Stimulated activated CD8-positive, alpha-beta memory T cell treated with anti-CD3 and anti-CD28 coated beads, Interleukin-12 subunit alpha, Interleukin-12 subunit beta, amount 100 ng/mL, for 24 hours (primary cell): ENCODE measurements at regions not wholly inside any gene's neighbourhood (a gene's known extent, or its start where the extent isn't known, plus 50 kb on each side); places are given as distances from the start of the nearest gene placed in this dataset.
A peak's percentile ranks its signal among the peaks of the same experiment; 100 is the strongest.

ENCODE experiments used
- DNase-seq: peaks from one replicate; pipeline ENCODE4 v3.0.0-alpha.2; 2020; ENCODE audit errors: extremely low read depth

DNA sequence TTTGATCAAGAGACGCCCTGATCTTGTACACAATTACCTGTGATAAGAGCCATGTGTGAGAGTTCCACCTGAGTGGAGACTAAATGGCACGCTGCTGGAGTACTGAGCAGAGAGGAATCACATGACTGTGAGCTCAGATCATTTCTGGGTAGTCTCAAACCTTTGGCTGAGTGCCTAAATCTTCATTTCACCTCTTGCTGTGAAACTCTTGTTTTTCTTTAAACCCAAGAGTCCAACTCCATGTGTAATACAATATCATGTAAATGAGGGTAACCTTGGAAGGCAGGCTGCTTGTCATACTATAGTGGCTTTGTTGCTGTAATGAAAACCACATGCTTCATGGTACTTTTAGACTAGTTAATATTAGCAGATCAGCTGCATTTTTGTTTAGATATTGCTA lies 156.9 kb downstream of the CAND1 start:
- no peak for DNase-seq

- DNase-seq = no peak
Observed at GRCh38 chr12:67427336-67427735, 158.2 kb downstream of the CAND1 start.

DNA sequence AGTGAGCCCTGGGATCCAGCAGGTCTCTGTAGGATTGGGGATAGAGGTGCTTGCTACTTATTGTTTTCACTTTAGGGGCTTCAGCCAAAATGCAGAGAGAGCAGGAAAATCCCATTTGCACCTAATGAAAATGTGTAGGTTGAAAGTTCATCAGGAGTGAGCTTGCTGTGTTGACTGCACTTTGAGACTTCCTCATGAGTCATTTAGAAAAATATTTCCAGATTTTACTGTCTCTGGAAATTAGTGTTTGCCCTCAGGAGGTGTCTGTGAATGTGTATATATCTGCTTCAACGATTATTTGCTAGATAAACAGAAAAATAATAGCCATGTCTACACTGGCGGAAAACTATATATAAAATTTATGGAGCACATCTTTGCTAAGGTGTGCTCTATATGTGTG lies 159.3 kb downstream of the CAND1 start:
- DNase-seq = no peak

- DNase-seq = no peak
Observed at GRCh38 chr12:67430708-67431335, 161.7 kb downstream of the CAND1 start.

GRCh38 chr12:67431411-67432020 lies 162.4 kb downstream of the CAND1 start:
- no peak for DNase-seq

DNA sequence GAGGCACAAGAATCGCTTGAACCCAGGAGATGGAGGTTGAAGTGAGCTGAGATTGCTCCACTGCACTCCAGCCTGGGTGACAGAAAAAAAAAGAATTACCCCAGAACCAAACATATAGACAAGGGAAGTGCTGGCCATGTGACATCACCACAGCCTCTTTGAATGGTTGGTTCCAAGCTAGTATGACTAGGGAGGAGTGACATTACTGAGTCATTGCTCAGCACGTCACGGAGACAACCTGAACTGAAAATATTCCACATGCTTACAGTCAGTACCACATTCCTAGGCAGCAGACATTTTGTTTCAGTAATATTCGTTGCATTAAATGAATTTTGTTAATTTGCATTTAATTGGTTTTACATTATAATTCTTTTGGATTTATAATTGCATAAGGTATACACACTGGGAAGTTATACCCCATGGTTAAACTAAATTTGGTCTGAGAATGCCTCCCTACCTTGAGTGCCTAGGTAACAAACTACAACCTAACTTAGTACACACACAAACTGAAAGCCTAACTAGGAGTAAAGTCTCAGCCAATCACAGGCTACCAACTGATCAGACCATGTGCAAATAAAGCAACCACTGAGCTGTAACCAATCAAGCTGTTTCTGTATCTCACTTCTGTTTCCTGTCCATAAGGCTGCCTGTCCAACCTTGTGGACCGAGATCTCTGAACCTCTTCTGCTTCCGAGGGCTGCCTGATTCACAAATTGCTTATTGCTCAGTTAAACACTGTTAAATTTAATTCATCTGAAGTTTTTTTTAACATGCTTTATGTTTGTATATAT lies 164.4 kb downstream of the CAND1 start:
- DNase-seq = no peak

DNA sequence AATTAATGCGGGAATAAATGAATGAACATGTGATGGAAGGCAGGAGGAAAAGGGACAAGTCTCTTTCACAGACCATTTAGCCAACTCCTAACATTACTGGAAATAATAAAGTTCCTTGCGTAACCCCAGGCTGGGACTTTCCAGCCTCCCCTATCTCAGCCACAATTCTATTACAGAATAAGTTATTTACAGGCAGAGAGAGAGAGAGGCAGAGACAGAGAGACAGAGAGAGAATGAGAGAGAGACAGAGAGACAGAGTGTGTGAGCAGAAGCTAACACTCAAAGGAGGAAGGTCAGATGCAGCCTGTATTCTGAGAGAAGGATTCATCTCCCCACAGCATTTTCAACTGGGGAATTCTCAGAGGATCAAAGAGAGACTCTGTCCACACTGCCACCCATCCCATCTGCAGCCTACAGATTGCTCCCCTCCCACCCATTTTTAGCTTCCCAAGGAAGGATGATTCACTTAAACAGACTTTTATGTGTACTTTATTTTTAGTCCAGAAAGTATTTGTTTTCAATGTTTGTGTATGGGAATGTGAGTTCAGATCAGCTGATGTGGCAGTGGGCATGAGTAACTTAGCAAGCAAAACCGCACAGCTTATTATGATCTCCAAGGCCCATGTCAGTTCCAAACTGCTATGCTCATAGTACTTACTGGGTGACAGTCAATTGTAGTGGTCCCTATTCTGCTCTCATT lies 165.7 kb downstream of the CAND1 start:
- DNase-seq = no peak

DNA sequence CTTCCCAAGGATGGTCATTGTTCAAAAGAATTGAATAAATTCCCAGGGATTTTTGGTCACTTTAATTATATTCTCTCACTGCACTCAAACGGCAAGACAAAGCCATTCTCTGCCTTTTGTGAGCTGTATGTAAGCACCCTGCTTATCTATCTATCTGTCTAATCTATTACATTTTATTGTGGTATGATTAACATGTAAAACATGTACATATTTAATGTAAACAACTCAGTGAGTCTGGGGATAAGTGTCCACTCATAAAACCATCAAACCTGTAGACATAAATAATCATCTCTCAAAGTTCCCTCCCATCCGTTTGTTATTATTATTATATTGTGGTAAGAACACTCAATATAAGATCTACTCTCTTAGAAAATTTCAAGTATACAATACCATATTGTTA lies 167.1 kb downstream of the CAND1 start:
- no peak for DNase-seq

DNA sequence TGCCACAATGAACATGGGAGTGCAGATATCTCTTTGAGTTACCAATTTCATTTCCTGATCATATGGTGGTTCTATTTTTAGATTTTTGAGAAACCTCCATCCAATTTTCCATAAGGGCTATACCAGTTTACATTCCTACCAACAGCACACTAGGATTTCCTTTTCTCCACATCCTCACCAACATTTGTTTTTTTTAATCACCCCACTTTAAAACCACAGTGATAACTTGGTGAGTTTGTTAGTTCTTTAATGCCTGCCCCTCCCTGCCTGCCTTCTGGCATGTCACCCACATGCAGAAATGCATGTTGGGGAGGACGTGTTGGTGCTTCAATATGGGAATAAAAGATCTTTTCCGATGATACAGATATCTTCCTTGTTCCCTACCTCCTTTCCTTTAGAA lies 167.9 kb downstream of the CAND1 start:
- DNase-seq = no peak

- DNase-seq = no peak
Observed at GRCh38 chr12:67439611-67440010, 170.5 kb downstream of the CAND1 start.

GRCh38 chr12:67441736-67442346 lies 172.7 kb downstream of the CAND1 start:
- DNase-seq = peak; percentile 37

- no peak for DNase-seq
Observed at GRCh38 chr12:67442347-67442841, 173.2 kb downstream of the CAND1 start.

DNA sequence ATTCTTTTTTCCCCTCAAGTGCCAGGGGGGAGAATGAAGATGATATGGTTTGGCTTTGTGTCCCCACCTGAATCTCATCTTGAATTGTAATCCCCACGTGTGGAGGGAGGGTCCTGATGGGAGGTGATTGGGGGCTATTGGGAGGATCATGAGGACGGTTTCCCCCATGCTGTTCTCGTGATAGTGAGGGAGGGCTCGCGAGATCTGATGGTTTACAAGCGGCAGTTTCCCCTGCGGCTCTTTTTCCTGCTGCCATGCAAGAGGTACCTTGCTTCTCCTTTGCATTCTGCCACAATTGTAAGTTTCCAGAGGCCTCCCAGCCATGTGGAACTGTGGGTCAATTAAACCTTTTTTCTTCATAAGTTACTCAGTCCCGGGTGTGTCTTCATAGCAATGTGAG lies 173.7 kb downstream of the CAND1 start:
- DNase-seq = no peak

DNA sequence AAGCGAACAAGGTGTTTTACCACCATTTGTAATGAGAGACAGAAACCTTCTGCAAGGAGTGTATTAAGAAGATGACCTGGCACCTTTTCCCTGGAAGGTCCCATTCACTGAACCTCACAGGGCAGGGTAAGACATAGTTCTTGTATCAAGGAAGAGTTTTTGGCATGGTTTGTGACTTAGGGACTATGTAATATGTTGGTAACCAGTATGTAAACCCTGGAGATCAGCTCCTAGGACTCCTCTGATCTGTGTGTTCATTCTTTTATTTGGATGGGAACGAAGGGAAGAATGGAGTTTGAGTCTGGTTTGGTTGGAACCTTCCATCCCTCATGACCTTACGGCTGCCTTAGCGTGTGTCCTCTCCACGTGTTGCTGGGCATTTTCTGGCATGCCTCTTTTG lies 175.4 kb downstream of the CAND1 start:
- DNase-seq = no peak

GRCh38 chr12:67446716-67447115 lies 177.6 kb downstream of the CAND1 start:
- DNase-seq = no peak

- no peak for DNase-seq
Observed at GRCh38 chr12:67447180-67447579, 178.0 kb downstream of the CAND1 start.

- no peak for DNase-seq
Observed at GRCh38 chr12:67449591-67450052, 180.5 kb downstream of the CAND1 start.

GRCh38 chr12:67450441-67450840 lies 181.3 kb downstream of the CAND1 start:
- DNase-seq = no peak

- DNase-seq = no peak
Observed at GRCh38 chr12:67451206-67451605, 182.0 kb downstream of the CAND1 start.

DNA sequence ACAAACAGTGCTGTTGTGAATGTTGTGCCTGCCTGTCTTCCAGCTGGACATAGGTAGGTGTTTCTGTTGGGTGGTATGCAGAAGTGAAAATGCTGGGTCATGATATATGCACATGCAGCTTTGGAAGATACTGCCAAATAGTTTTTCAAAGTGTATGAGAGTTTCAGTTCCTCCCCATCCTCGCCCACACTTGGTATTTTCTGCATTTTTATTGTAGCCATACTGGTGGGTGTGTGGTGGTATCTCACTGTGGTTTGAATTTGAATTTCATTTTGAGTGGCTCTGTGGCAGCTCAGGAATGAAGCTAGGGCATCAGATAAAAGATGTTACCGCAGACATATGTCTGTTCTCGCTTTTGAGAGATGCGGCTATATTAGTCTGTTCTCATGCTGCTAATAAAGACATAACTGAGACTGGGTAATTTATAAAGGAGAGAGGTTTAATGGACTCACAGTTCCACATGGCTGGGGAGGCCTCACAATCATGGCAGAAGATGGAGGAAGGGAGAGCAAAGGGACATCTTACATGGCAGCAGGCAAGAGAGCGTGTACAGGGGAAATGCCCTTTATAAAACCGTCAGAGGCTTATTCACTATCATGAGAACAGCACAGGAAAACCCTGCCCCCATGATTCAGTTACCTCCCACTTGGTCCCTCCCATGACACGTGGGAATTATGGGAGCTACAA lies 183.1 kb downstream of the CAND1 start:
- peak; percentile 5 for DNase-seq

DNA sequence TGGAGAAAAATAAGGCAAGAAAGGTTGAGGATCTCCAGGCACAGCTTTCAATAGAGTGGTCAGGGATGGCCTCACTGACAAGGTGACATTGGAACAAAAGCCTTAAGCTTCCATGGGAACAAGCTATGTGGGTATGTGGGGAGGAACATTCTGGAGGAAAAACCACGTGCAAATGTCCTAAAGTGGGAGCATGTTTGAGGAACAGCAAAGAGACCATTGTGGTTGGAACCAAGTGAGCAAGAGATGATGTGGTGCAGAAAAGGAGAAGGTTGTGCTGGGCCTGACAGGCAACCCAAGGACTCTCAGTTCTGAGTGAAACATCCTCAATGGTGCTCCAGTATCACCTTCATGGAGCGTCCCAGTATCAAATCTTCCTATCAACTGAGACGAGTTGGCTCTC lies 184.0 kb downstream of the CAND1 start:
- no peak for DNase-seq
